HG03442 (cell line): ENCODE measurements at regions not wholly inside any gene's neighbourhood (a gene's known extent, or its start where the extent isn't known, plus 50 kb on each side); places are given as distances from the start of the nearest gene placed in this dataset.

ENCODE experiments used
- ATAC-seq: cut with Tn5 transposase; IDR thresholded peaks from one replicate; pipeline ENCODE4 v1.9.1; 2021; ENCODE audit warnings: mild to moderate bottlenecking, moderate library complexity; ENCODE audit not compliant: unreplicated experiment

- ATAC-seq = no peak
Measured at GRCh38 chr6:168213121-168213524, 106.5 kb downstream of the DACT2 start.

- ATAC-seq = no peak
Measured at GRCh38 chr6:168212362-168212761, 107.2 kb downstream of the DACT2 start.

- ATAC-seq = no peak
Measured at GRCh38 chr6:168211681-168212080, 107.9 kb downstream of the DACT2 start.

- ATAC-seq = no peak
Measured at GRCh38 chr6:168210239-168211105, 109.1 kb downstream of the DACT2 start.

GRCh38 chr6:168209420-168209819 lies 110.2 kb downstream of the DACT2 start:
- no peak for ATAC-seq

GRCh38 chr6:168208854-168209253 lies 110.7 kb downstream of the DACT2 start:
- no peak for ATAC-seq

- no peak for ATAC-seq
Measured at GRCh38 chr6:168208402-168208801, 111.2 kb downstream of the DACT2 start.

- no peak for ATAC-seq
Measured at GRCh38 chr6:168207421-168208175, 112.0 kb downstream of the DACT2 start.

GRCh38 chr6:168206661-168207274 lies 112.8 kb downstream of the DACT2 start:
- ATAC-seq = no peak

GRCh38 chr6:168206186-168206585 lies 113.4 kb downstream of the DACT2 start:
- no peak for ATAC-seq

GRCh38 chr6:168201799-168202198 lies 117.8 kb downstream of the DACT2 start:
- no peak for ATAC-seq

- no peak for ATAC-seq
Measured at GRCh38 chr6:168201383-168201782, 118.2 kb downstream of the DACT2 start.

- ATAC-seq = no peak
Measured at GRCh38 chr6:168200571-168201134, 118.9 kb downstream of the DACT2 start.

- ATAC-seq = no peak
Measured at GRCh38 chr6:168198302-168199180, 119.5 kb upstream of the FRMD1 start.

GRCh38 chr6:168197636-168198301 lies 118.8 kb upstream of the FRMD1 start:
- ATAC-seq = no peak

- no peak for ATAC-seq
Measured at GRCh38 chr6:168196881-168197635, 118.0 kb upstream of the FRMD1 start.

- ATAC-seq = no peak
Measured at GRCh38 chr6:168196385-168196860, 117.4 kb upstream of the FRMD1 start.

- ATAC-seq = no peak
Measured at GRCh38 chr6:168195712-168196111, 116.7 kb upstream of the FRMD1 start.
